HG03045 (cell line): ENCODE measurements at regions not wholly inside any gene's neighbourhood (a gene's known extent, or its start where the extent isn't known, plus 50 kb on each side); places are given as distances from the start of the nearest gene placed in this dataset.
"Not testable (repeated sequence)": the region's sequence is repeated elsewhere in the genome, so short reads cannot be mapped to it uniquely, and the experiment has no call there.

Experiments used
- ATAC-seq: cut with Tn5 transposase; IDR thresholded peaks from one replicate; pipeline ENCODE4 v1.9.1; 2021; ENCODE audit warnings: mild to moderate bottlenecking, moderate library complexity; ENCODE audit not compliant: unreplicated experiment

DNA sequence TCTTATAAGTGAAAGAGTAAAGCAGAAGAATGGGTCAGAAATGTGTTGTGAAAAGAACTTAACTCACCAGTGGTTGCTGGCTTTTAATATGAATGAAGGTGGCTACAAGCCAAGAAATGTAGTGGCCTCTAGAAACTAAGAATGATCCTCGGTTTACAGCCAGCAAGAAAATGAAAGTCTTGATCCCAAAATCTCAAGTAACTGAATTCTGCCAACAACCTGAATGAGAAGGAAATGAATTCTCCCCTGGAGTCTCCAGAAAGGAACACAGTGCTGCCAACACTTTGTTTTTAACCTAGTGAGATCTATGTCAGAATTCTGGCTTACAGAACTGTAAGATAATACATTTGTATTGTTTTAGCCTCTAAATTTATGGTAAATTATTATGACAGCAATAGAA, 193.0 kb downstream of the FZD1 start:
- ATAC-seq = no peak

GRCh38 chr7:91459539-91459938, 195.3 kb downstream of the FZD1 start:
- no peak for ATAC-seq

GRCh38 chr7:91462316-91462715, 198.1 kb downstream of the FZD1 start:
- no peak for ATAC-seq

DNA sequence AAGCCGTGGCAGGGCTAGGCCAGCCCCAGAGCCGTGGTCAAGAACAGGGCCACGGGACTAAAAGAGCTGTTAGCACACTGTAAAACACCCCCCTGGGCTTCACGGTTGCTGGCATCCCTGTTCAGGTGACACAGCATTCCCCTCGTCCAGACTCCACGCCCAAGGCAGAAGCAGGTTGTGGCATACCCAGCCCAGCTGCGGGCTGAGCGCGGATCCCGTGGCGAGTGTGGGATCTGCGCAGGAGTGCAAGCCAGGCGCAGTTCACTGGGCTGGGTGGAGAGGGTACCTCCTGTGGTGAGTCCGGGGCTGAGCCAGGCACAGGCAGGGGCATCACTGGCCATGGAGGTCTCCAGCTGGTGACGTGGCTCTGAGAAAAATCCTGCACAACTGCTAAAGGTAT, 199.1 kb downstream of the FZD1 start:
- ATAC-seq = no peak

- no peak for ATAC-seq
Measured at GRCh38 chr7:91465595-91466061, 201.4 kb downstream of the FZD1 start.

- ATAC-seq = no peak
Measured at GRCh38 chr7:91468256-91468655, 204.0 kb downstream of the FZD1 start.

DNA sequence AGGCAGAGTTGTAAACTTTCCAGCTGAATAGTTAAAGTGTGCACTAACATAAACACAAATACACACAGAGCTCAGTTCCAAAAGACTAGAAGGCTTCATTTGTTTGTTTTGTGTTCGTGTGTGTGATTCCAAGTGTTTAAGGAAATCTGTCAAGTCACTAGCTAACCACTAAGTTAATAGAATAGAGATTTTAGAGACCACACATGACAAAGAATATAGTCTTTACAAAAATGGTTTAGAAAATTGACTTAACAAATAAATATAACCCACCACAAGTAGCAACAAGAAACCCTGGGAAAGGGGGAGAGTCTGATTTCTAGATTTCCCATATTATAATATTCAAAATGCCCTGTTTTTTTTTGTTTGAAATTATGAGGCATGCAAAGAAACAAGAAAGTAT, 209.4 kb downstream of the FZD1 start:
- no peak for ATAC-seq

GRCh38 chr7:91474074-91474473, 209.8 kb downstream of the FZD1 start:
- ATAC-seq = no peak

DNA sequence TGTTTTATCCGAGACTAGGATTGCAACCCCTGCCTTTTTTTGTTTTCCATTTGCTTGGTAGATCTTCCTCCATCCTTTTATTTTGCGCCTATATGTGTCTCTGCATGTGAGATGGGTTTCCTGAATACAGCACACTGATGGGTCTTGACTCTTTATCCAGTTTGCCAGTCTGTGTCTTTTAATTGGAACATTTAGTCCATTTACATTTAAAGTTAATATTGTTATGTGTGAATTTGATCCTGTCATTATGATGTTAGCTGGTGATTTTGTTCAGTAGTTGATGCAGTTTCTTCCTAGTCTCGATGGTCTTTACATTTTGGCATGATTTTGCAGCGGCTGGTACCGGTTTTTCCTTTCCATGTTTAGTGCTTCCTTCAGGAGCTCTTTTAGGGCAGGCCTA, 216.2 kb downstream of the FZD1 start:
- not testable (repeated sequence) for ATAC-seq

GRCh38 chr7:91491868-91492267, 227.6 kb downstream of the FZD1 start:
- no peak for ATAC-seq

DNA sequence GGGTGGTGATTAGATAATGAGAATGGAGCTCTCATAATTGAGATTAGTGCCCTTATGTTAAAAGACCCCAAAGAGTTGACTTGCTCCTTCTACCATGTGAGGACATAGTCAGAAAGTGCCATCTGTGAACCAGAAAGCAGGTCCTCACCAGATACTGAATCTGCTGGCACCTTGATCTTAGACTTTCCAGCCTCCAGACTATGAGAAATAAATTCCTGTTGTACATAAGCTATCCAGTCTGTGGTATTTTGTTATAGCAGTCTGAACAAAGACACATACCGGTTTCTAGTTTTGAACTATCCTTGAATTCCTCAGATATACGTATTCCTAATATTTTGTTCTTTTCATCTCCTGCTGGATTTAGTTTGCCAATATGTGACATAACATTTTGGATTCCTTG, 228.1 kb downstream of the FZD1 start:
- ATAC-seq = no peak

DNA sequence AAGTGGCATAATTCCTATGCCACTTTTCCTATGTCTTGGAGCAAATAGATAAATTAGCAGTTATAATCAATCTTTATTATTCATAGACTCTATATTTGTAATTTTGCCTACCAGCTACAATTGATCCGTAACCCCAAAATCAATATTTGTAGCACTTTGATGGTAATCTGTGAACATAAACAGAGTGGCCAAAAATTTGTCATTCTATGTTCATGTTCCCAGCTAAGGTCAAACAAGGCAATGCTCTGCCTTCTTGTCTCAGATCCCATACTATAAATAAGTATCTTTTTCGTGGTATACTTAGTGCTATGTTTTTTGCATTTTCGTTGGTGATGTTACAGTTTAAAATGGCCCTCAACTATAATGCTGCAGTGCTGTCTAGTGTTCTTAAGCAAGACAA, 228.5 kb downstream of the FZD1 start:
- ATAC-seq = no peak

DNA sequence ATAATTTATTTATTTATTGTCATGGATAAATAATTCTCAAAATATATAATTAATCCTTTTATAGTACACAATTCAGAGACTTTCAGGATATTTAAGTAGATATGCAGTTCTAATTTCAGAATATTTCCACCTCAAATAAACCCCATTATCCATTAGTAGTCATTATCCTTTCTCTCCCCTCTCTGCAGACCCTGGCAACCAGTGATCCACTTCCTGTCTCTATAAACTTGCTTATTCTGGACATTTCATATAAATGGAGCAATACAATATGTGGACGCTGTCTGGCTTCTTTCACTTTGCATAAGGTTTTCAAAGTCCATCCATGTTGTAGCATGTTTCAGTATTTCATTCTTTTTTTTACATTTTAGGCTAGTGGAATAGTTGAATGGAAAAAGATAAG, 230.2 kb downstream of the FZD1 start:
- ATAC-seq = no peak

- ATAC-seq = no peak
Measured at GRCh38 chr7:91496251-91496820, 232.1 kb downstream of the FZD1 start.

DNA sequence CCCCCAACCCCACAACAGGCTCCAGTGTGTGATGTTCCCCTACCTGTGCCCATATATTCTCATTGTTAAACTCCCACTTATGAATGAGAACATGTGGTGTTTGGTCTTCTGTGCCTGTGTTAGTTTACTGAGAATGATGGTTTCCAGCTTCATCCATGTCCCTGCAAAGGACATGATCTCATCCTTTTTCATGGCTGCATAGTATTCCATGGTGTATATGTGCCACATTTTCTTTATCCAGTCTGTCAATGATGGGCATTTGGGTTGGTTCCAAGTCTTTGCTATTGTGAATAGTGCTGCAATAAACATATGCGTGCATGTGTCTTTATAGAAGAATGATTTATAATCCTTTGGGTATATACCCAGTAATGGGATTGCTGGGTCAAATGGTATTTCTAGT, 233.0 kb downstream of the FZD1 start:
- not testable (repeated sequence) for ATAC-seq

- ATAC-seq = no peak
Measured at GRCh38 chr7:91503934-91504555, 239.8 kb downstream of the FZD1 start.

DNA sequence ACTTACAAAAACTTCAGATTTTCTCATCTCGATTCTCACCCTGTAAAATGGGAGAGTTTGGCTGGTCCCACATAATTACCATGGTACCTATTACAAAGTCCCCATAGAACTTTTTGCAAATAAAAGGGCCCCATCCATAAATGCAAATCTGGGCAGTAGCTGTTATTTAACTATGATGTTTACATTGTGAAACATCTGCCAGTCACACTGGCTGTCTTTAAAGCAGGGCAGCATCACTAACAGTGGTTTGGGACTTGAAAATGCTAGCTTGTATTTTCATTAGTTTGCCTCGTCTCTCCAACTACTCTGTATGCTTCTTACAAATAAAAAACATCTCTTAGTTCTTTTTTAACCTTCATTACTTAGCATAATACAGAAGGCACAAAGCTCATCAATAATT, 240.7 kb downstream of the FZD1 start:
- ATAC-seq = no peak

GRCh38 chr7:91506966-91507365, 242.7 kb downstream of the FZD1 start:
- not testable (repeated sequence) for ATAC-seq

DNA sequence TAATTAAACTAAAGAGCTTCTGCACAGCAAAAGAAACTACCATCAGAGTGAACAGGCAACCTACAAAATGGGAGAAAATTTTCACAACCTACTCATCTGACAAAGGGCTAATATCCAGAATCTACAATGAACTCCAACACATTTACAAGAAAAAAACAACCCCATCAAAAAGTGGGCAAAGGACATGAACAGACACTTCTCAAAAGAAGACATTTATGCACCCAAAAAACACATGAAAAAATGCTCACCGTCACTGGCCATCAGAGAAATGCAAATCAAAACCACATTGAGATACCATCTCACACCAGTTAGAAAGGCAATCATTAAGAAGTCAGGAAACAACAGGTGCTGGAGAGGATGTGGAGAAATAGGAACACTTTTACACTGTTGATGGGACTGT, 247.6 kb downstream of the FZD1 start:
- not testable (repeated sequence) for ATAC-seq

DNA sequence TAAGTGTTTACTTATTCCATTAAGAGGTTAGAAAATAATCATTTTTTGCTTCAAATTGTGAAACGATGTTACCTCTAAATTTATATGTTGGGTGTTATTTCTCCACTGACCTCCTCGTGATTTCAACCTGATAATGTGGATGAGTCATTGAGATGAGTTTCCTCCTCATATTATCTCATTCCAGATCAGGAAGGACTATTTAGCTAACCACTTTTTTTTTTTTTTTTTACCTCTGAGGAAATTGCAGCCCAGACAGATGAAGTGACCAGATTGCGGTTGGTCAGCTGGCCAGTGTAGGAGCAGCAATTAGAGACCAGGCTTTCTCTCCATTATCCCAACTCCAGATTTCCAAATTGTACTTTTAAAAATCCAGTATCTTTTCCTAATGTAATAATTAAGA, 248.7 kb downstream of the FZD1 start:
- no peak for ATAC-seq

- ATAC-seq = no peak
Measured at GRCh38 chr7:91514591-91514990, 250.4 kb downstream of the FZD1 start.

DNA sequence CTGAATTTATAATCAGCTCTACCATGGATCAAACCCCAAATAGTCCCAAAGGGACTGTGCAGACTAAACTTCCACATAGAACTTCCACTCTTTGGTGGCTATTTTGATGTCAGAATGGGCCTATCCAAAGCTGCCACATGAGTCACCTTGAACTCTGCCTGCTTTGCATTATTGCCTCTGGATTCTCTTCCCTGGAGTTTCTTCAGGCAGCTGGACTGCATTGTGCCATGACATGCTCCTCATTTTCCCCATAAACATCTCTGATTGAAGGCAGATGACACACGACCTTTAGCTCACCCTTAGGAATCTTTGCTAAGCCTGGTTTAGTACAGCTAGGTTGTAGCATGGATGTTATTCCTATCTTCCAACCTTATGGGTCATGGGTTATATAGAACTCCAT, 251.7 kb downstream of the FZD1 start:
- no peak for ATAC-seq

GRCh38 chr7:91517201-91517785, 253.1 kb downstream of the FZD1 start:
- no peak for ATAC-seq
